GM12878 (cell line): ENCODE measurements at regions not wholly inside any gene's neighbourhood (a gene's known extent, or its start where the extent isn't known, plus 50 kb on each side); places are given as distances from the start of the nearest gene placed in this dataset.

Experiments
- ATAC-seq: fragments of 200-7000 bp; cut with Tn5 transposase; 3 replicates; pipeline ENCODE4 v1.9.1; 2020; ENCODE audit warnings: mild to moderate bottlenecking, moderate library complexity
- BruUV-seq: library from RNA; stranded (reverse); fragments of 400-500 nt; replicated peaks from 2 replicates; lab custom pipeline; 2021; lab: Mats Ljungman, UMichigan
- CTCF ChIA-PET: fragments of 300-600 bp; sonication (Branson Sonifier 250); formaldehyde crosslinking; extraction: SDS; loops from one replicate; lab custom pipeline; 2021; ENCODE audit warnings: inconsistent platforms; lab: Yijun Ruan, JAX
- POLR2A ChIA-PET: fragments of 350-600 bp; formaldehyde crosslinking; extraction: SDS; loops from one replicate; lab custom pipeline; 2021; ENCODE audit warnings: inconsistent platforms; lab: Charles Lee
- RAD21 ChIA-PET: fragments of 300-600 bp; sonication (Branson Sonifier 250); formaldehyde crosslinking; loops from one replicate; lab custom pipeline; 2023; ENCODE audit warnings: antibody characterized with exemption; ENCODE audit not compliant: unreplicated experiment; lab: Charles Lee
- SMC1A ChIA-PET: fragments of 300-600 bp; sonication (Branson Sonifier 250); formaldehyde crosslinking; loops from one replicate; lab custom pipeline; 2023; ENCODE audit not compliant: unreplicated experiment, uncharacterized antibody; lab: Charles Lee
- DNase-seq: peaks from one replicate; pipeline ENCODE4 v3.0.0-alpha.2; 2011; ENCODE audit warnings: low read depth, low spot score
- FAIRE-seq: peaks from 3 replicates; lab custom pipeline; 2011; peaks lifted over from hg19 to GRCh38; lab: Jason Lieb, UNC
- H2AFZ ChIP-seq: 2 replicates; pipeline ENCODE4 v1.6.0; 2011; ENCODE audit warnings: low read depth, low read length, control low read depth; ENCODE audit not compliant: control insufficient read depth
- H3K27ac ChIP-seq: 2 replicates; pipeline ENCODE4 v1.5.1; 2011; ENCODE audit warnings: control low read depth; ENCODE audit not compliant: control insufficient read depth, insufficient read depth
- H3K27me3 ChIP-seq, 2 experiments: replicated peaks in 1 of 2; 2 replicates each; pipeline versions ENCODE4 v1.6.0 to v1.6.1; 2011; ENCODE audit warnings: low read length in 1 of 2; ENCODE audit not compliant: control insufficient read depth in 2 of 2, insufficient read depth in 2 of 2
- H3K36me3 ChIP-seq, 2 experiments: 2 replicates each; pipeline ENCODE4 v1.5.1; 2011; ENCODE audit warnings: low read length in 1 of 2; ENCODE audit not compliant: control insufficient read depth in 2 of 2, insufficient read depth in 2 of 2
- H3K4me1 ChIP-seq: 2 replicates; pipeline ENCODE4 v1.6.1; 2011; ENCODE audit warnings: mild to moderate bottlenecking, low read length, moderate library complexity, mixed read lengths; ENCODE audit not compliant: control insufficient read depth, insufficient read depth
- H3K4me2 ChIP-seq: 2 replicates; pipeline ENCODE4 v1.6.0; 2011; ENCODE audit warnings: control low read depth; ENCODE audit not compliant: control insufficient read depth, insufficient read depth
- H3K4me3 ChIP-seq: fragments of 200-600 bp; sonication (generic); 2 replicates; pipeline ENCODE4 v1.5.1; 2016
- H3K79me2 ChIP-seq: 2 replicates; pipeline ENCODE4 v1.6.0; 2011; ENCODE audit warnings: low read length; ENCODE audit not compliant: control insufficient read depth, insufficient read depth
- H3K9ac ChIP-seq: 2 replicates; pipeline ENCODE4 v1.8.0; 2011; ENCODE audit warnings: low read length, control low read depth, mixed read lengths; ENCODE audit not compliant: control insufficient read depth, insufficient read depth
- H3K9me3 ChIP-seq: replicated peaks from 3 replicates; pipeline ENCODE4 v1.5.1; 2011; ENCODE audit warnings: mild to moderate bottlenecking, low read length; ENCODE audit not compliant: control insufficient read depth, insufficient read depth
- H4K20me1 ChIP-seq: 2 replicates; pipeline ENCODE4 v1.6.0; 2011; ENCODE audit not compliant: control insufficient read depth, insufficient read depth
- BCL3 ChIP-seq: IDR thresholded peaks from 2 replicates; pipeline ENCODE4 v1.6.1; 2011; ENCODE audit warnings: borderline replicate concordance, low read depth, mild to moderate bottlenecking, moderate library complexity, low read length; ENCODE audit not compliant: insufficient read depth, poor library complexity, severe bottlenecking
- CTCF ChIP-seq, 3 experiments: IDR thresholded peaks in 2 of 3; conservative IDR thresholded peaks in 1 of 3; 2 replicates each; pipeline ENCODE4 v1.5.1; 2011; ENCODE audit warnings: low read depth in 3 of 3, low read length in 3 of 3, mild to moderate bottlenecking in 3 of 3, control low read depth in 2 of 3, moderate library complexity in 2 of 3, inconsistent platforms in 1 of 3, mixed read lengths in 1 of 3; ENCODE audit not compliant: control insufficient read depth in 2 of 3, insufficient read depth in 1 of 3; ENCODE audit errors: extremely low read depth in 1 of 3
- POLR2A ChIP-seq: IDR thresholded peaks from 2 replicates; pipeline ENCODE4 v1.6.1; 2011; ENCODE audit warnings: low read depth, mild to moderate bottlenecking, low read length
- PRDM15 ChIP-seq: fragments of 450-650 bp; formaldehyde crosslinking; IDR thresholded peaks from 2 replicates; pipeline ENCODE4 v1.4.0; 2020; ENCODE audit warnings: mild to moderate bottlenecking, moderate library complexity
- REST ChIP-seq: IDR thresholded peaks from 2 replicates; pipeline ENCODE4 v1.6.1; 2012; ENCODE audit warnings: mild to moderate bottlenecking, low read depth, low read length
- SP1 ChIP-seq: IDR thresholded peaks from one replicate; pipeline ENCODE4 v1.6.1; 2011; ENCODE audit warnings: low read depth, low read length
- TCF3 ChIP-seq: IDR thresholded peaks from 2 replicates; pipeline ENCODE4 v1.6.1; 2012; ENCODE audit warnings: low read depth, mild to moderate bottlenecking, low read length, borderline replicate concordance; ENCODE audit not compliant: insufficient read depth
- ZNF384 ChIP-seq: IDR thresholded peaks from 2 replicates; pipeline ENCODE4 v1.6.1; 2012; ENCODE audit warnings: low read depth, mild to moderate bottlenecking, low read length, improper control_type of control experiment, borderline replicate concordance
- WGBS: methylation state at CpG from one replicate; pipeline ENCODE4 v1.1.6; 2016; ENCODE audit warnings: low lambda C conversion rate; ENCODE audit not compliant: insufficient replicate concordance, insufficient coverage; ENCODE audit errors: missing lambda C conversion rate; 5-methylcytosine and 5-hydroxymethylcytosine counted together
- in situ Hi-C: fragments of 300-500 bp; cut with MboI; formaldehyde crosslinking; loops from 9 replicates; pipeline ENCODE4 v1.14.3; 2018; ENCODE audit warnings: mixed read lengths
- intact Hi-C: fragments of 100-400 bp; cut with micrococcal nuclease; formaldehyde crosslinking; loops from one replicate; pipeline ENCODE4 v1.14.2; 2022; ENCODE audit not compliant: unreplicated experiment

GRCh38 chr17:43329183-43329582, 69.6 kb upstream of the ARL4D start (continued):
- no peak for TF ChIP-seq CTCF (IDR thresholded peaks at IDR 0.05 in 2 of 3, conservative IDR thresholded peaks at IDR 0.05 in 1 of 3; ENCODE audit: control insufficient read depth in 2 of 3, extremely low read depth in 1 of 3, insufficient read depth in 1 of 3, low read depth in 3 of 3, low read length in 3 of 3)
- no peak for TF ChIP-seq ZNF384
- no peak for TF ChIP-seq TCF3
- no peak for TF ChIP-seq REST

GRCh38 chr17:43328650-43329049, 70.1 kb upstream of the ARL4D start:
- BruUV-seq = no TSS peak
- POLR2A ChIA-PET = no interaction called here
- Histone ChIP-seq H3K9ac (no peak overlapping the region), H3K27me3 (no peaks in the 10 kb centered on the region), H3K4me3 (no peak overlapping the region), H3K79me2 (no peaks in the 10 kb centered on the region), H3K27ac (no peak overlapping the region)
- FAIRE-seq = no peak
- TF ChIP-seq SP1 (no peak), PRDM15 (no peak), BCL3 (no peak), POLR2A (no peak)
- TF ChIP-seq, all 136 proteins: peak for 0
- in situ Hi-C loops (no loop called here), intact Hi-C loops (no loop called here)
- WGBS = 48% methylated on average over 3 of the region's 3 CpGs
- SMC1A ChIA-PET = no interaction called here
- CTCF ChIA-PET = interaction anchor here (0.6 kb wide), 1 partner anchor 217 kb away, joined by 3 read pairs; no protein-coding TSS in a partner anchor
- Histone ChIP-seq H3K4me1 (peaks cover 8% of the 10 kb centered on the region), H3K36me3 (no peaks in the 10 kb centered on the region), H3K4me2 (no peak overlapping the region), H2AFZ (no peak overlapping the region), H3K9me3 (no peaks in the 10 kb centered on the region), H4K20me1 (no peaks in the 10 kb centered on the region)
- no peak for DNase-seq
- ATAC-seq = no peak
- RAD21 ChIA-PET = no interaction called here
